IPS-20b (cell line): ENCODE measurements at regions not wholly inside any gene's neighbourhood (a gene's known extent, or its start where the extent isn't known, plus 50 kb on each side); places are given as distances from the start of the nearest gene placed in this dataset.

Experiments used
- H3K27ac ChIP-seq: one replicate; pipeline ENCODE4 v1.5.1; 2013; ENCODE audit warnings: low read length
- H3K27me3 ChIP-seq: 2 replicates; pipeline ENCODE4 v1.6.1; 2013; ENCODE audit warnings: mild to moderate bottlenecking, low read length, inconsistent platforms; ENCODE audit not compliant: insufficient read depth
- H3K36me3 ChIP-seq: 2 replicates; pipeline ENCODE4 v1.6.1; 2013; ENCODE audit warnings: low read depth, mild to moderate bottlenecking, inconsistent platforms, low read length, moderate library complexity; ENCODE audit not compliant: insufficient read depth
- H3K4me1 ChIP-seq: 2 replicates; pipeline ENCODE4 v1.6.1; 2013; ENCODE audit warnings: mild to moderate bottlenecking, control low read depth, inconsistent platforms, low read length, moderate library complexity; ENCODE audit not compliant: insufficient read depth
- H3K4me3 ChIP-seq: 2 replicates; pipeline ENCODE4 v1.5.1; 2013; ENCODE audit warnings: mild to moderate bottlenecking, low read length, inconsistent platforms
- H3K9ac ChIP-seq: 2 replicates; pipeline ENCODE4 v1.6.1; 2013; ENCODE audit warnings: low read depth, mild to moderate bottlenecking, inconsistent platforms, low read length, moderate library complexity
- H3K9me3 ChIP-seq: 2 replicates; pipeline ENCODE4 v1.6.1; 2013; ENCODE audit warnings: mild to moderate bottlenecking, low read depth, low read length, inconsistent platforms; ENCODE audit not compliant: insufficient read depth

DNA sequence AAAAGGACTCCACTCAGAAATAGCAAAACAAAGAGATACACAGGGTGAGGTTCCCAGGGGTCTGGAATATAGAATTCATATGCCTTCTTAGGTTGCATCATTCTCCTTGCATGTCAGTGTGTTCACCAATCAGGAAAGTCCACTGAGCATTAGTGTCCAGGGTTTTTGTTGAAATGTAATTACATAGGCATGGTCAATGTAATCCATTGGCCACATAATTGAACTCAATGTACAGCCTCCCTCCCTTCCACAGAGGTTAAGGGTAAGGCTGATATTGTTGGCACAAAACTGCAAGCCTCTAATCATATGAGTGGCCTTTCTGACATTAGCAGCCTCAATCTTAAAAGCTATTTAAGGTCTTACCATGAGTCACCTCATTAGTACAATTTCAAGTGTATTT, 736.1 kb upstream of the VSTM2A start:
- no peaks in the 10 kb centered on the region for H3K27me3 ChIP-seq
- H3K9me3 ChIP-seq = no peaks in the 10 kb centered on the region
- H3K27ac ChIP-seq = no peak overlapping the region
- no peak overlapping the region for H3K9ac ChIP-seq
- H3K4me1 ChIP-seq = no peaks in the 10 kb centered on the region
- no peak overlapping the region for H3K4me3 ChIP-seq
- no peaks in the 10 kb centered on the region for H3K36me3 ChIP-seq

DNA sequence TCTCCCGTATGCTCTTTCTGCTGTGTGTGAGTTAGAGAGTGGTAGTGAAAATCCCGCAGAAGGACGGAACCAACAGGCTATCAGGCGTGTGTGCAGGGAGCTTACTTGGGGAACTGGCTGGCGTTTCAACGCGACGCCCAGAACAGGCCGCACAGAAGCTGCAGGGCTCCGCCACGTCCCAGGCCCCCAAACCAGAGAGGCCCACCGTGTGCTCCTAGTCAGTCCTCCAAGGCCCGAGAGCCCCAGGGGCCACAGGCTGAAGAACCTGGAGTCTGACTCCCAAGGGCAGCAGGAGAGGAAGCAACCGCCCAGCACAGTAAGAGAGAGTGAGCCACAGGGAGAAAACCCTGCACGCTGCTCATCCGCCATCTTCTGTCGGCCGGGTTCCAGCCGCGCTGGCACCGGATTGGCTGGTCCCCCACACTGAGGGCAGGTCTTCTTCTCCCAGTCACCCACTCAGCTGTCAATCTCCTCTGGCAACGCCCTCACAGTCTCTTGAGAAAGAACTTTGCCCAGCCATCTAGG, 730.6 kb upstream of the VSTM2A start:
- no peak overlapping the region for H3K27ac ChIP-seq
- no peaks in the 10 kb centered on the region for H3K36me3 ChIP-seq
- H3K27me3 ChIP-seq = no peaks in the 10 kb centered on the region
- H3K9ac ChIP-seq = no peak overlapping the region
- H3K9me3 ChIP-seq = no peaks in the 10 kb centered on the region
- H3K4me1 ChIP-seq = no peaks in the 10 kb centered on the region
- no peak overlapping the region for H3K4me3 ChIP-seq

DNA sequence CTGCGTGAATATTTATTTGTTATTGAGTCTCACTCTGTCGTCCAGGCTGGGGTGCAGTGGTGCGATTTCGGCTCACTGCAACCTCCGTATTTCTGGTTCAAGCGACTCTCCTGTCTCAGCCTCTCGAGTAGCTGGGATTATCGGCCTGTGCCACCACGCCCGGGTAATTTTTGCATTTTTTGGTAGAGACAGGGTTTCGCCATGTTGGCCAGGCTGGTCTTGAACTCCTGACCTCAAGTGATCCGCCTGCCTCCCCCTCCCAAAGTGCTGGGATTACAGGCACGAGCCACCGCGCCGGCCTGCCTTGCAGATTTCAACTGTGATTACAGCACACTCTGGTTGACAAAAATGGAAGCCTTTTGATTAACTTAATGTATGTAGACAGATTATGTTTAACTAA, 730.0 kb upstream of the VSTM2A start:
- H3K9ac ChIP-seq = no peak overlapping the region
- no peaks in the 10 kb centered on the region for H3K36me3 ChIP-seq
- no peak overlapping the region for H3K27ac ChIP-seq
- no peaks in the 10 kb centered on the region for H3K4me1 ChIP-seq
- H3K27me3 ChIP-seq = no peaks in the 10 kb centered on the region
- H3K4me3 ChIP-seq = no peak overlapping the region
- no peaks in the 10 kb centered on the region for H3K9me3 ChIP-seq

DNA sequence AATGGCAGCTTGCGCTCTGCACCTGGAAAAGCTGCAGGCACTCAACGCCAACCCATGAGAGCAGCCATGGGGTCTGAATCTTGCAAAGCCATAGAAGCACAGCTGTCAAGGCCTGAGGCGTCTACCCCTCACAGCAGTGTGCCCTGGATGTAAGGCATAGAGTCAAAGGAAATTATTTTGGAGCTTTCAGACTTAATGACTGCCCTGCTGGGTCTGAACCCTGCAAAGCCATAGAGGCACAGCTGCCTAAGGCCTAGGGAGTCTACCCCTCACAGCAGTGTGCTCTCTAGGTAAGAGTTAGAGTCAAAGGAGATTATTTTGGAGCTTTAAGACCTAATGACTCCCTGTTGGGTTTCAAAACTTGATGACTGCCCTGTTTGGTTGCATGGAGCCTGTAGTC, 706.9 kb upstream of the VSTM2A start:
- Histone ChIP-seq H3K4me1 (no peaks in the 10 kb centered on the region), H3K27ac (no peak overlapping the region), H3K27me3 (no peaks in the 10 kb centered on the region), H3K4me3 (no peak overlapping the region), H3K9ac (no peak overlapping the region), H3K9me3 (no peaks in the 10 kb centered on the region), H3K36me3 (no peaks in the 10 kb centered on the region)

DNA sequence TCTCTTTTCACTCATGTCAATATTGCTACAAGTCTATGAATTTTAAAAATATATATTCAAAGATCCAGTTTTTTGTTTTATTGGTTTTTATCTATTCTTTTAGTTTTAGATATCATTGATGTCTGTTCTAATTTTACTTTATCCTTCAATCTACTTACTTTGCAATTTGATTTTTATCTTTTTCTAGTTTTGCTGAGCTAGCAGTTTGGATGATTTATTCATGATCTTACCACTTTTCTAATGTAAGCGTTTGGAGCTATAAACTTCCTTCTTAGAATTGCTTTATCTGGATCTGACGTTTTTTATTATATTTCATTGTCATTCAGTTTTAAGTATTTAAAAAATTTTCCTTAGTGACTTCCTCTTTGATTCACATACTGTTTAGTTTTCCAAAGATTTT, 664.5 kb upstream of the VSTM2A start:
- no peaks in the 10 kb centered on the region for H3K9me3 ChIP-seq
- H3K4me3 ChIP-seq = no peak overlapping the region
- no peaks in the 10 kb centered on the region for H3K36me3 ChIP-seq
- no peaks in the 10 kb centered on the region for H3K27me3 ChIP-seq
- H3K9ac ChIP-seq = no peak overlapping the region
- H3K27ac ChIP-seq = no peak overlapping the region
- H3K4me1 ChIP-seq = no peaks in the 10 kb centered on the region

DNA sequence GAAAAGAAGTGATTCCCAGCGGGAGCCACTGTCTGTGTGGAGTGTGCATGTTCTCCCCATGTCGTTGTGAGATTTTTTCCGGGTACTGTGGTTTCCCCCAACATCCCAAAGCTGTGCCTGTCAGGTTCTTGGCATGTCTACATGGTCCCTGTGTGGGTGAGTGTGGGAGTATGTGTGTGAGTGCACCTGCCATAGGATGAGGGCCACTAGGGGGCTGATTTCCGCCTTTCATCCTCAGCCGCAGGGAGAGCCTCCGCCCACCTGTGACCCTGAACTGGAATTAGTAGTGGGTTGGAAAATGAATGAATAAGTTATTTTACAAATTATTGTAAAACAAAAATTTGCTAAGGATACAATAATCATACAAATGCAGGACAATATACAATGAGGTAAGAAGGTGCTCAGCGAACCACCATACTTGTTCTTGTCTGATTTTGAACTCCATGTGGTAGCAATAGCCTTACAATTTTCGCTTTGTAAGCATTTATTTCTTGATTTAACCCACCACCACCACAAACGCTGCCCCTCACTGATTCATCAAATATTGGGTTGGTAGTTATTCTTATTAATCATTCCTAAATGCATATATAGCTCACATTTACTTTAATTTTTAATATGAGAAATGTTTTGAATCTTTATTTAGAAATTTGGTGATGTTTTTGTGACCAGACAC, 641.2 kb upstream of the VSTM2A start:
- Histone ChIP-seq H3K27ac (no peak overlapping the region), H3K9me3 (no peaks in the 10 kb centered on the region), H3K9ac (no peak overlapping the region), H3K36me3 (no peaks in the 10 kb centered on the region), H3K27me3 (no peaks in the 10 kb centered on the region), H3K4me1 (peaks cover 5% of the 10 kb centered on the region; the same call in 1 of the 2 replicates), H3K4me3 (no peak overlapping the region)

DNA sequence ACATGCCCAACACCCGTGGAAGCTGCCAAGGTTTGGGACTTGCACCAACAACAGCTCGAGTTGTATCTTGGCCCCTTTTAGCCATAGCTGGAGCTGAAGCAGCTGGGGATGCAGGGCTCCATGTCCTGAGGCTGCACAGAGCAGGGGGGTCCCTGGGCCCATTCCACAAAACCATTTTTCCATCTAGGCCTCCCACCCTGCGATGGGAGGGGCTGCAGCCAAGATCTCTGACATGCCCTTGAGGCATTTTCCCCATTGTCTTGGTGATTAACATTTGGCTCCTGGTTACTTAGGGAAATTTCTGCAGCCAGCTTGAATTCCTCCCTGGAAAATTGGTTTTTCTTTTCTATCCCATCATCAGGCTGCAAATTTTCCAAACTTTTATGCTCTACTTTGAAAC, 637.8 kb upstream of the VSTM2A start:
- Histone ChIP-seq H3K4me3 (no peak overlapping the region), H3K4me1 (peaks cover 5% of the 10 kb centered on the region; the same call in 1 of the 2 replicates), H3K9ac (no peak overlapping the region), H3K9me3 (no peaks in the 10 kb centered on the region), H3K36me3 (no peaks in the 10 kb centered on the region), H3K27me3 (no peaks in the 10 kb centered on the region), H3K27ac (no peak overlapping the region)

DNA sequence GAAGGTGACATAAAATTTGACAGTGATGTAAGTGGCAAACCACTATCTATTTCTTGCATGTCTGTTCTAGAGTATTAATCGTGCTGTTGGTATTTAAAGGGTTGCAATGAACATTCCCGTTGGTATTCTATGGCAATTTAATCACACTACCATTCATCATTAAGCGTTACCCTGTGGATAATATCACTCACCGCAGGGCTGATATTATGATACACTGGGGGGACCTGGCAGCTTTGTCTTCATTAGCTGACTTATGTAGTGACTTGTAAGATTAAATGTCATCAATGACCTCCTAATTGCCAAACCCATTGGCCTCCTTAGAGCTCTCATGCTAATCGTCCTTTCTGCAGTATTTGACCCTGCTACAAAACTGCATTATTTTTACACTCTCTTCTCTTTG, 624.5 kb upstream of the VSTM2A start:
- Histone ChIP-seq H3K9ac (no peak overlapping the region), H3K4me3 (no peak overlapping the region), H3K36me3 (no peaks in the 10 kb centered on the region), H3K9me3 (no peaks in the 10 kb centered on the region), H3K27me3 (no peaks in the 10 kb centered on the region), H3K4me1 (no peaks in the 10 kb centered on the region), H3K27ac (no peak overlapping the region)

DNA sequence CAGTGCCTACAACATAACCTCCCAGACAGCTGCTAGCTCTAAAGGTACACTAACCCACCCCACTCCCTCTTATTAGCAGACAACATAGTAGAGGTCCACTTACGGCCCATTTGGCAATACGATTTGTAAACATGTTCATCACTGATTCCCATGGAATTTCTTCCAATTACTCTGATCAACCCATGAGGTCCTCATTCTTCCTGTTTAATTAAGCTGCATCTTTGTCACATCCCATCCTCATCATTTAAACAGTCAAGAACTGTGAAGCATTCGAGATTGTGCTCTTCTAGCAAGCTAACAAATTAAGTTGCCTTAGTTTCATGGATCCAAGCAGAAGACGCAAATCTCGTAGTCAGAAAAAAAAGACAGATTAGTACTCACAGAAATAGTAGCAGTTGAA, 622.2 kb upstream of the VSTM2A start:
- Histone ChIP-seq H3K9ac (no peak overlapping the region), H3K4me3 (no peak overlapping the region), H3K27ac (no peak overlapping the region), H3K4me1 (no peaks in the 10 kb centered on the region), H3K36me3 (no peaks in the 10 kb centered on the region), H3K27me3 (no peaks in the 10 kb centered on the region), H3K9me3 (no peaks in the 10 kb centered on the region)

DNA sequence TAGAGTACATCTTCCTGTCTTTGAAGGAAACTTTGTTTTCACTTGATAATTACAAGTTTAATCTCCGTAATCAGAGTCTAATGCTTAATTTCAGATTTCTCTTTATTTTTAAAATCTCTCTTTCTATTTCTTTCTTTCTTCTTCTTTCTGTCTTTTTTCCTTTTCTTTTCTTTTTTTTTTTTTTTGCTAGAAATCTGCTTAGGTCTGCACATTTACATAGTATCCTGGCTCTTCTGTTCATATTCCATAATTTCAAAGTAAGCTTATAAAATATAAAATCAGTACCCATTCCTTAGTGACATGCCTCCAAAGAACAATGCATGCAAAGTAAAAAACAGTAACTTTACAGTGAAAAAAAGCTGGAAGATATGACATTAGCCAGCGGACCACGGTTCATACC, 601.7 kb upstream of the VSTM2A start:
- Histone ChIP-seq H3K36me3 (no peaks in the 10 kb centered on the region), H3K4me3 (no peak overlapping the region), H3K27ac (no peak overlapping the region)

DNA sequence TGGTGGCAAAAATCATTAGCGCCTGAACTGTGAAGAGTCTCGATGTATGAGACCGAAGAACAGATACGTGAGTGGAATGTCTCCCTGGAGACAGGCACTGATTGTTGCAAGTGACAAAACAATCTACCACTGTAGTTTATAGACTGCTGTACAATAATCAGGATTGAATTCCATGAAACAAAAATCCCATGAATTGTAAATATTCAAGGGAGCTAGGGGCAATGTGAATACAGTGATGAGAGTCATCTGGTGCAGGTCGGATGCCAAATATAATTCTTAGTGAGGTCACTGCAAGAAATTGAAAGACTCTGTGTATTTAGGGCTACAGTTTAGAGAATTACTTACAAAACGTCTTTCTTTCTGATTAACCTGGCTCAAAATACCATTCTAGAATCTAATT, 594.4 kb upstream of the VSTM2A start:
- Histone ChIP-seq H3K36me3 (no peaks in the 10 kb centered on the region), H3K4me3 (no peak overlapping the region), H3K27ac (no peak overlapping the region), H3K27me3 (no peaks in the 10 kb centered on the region), H3K4me1 (no peaks in the 10 kb centered on the region), H3K9ac (no peak overlapping the region), H3K9me3 (no peaks in the 10 kb centered on the region)

More for the DNA sequence above, 601.7 kb upstream of the VSTM2A start:
- Histone ChIP-seq H3K27me3 (no peaks in the 10 kb centered on the region), H3K4me1 (no peaks in the 10 kb centered on the region), H3K9me3 (no peaks in the 10 kb centered on the region), H3K9ac (no peak overlapping the region)

DNA sequence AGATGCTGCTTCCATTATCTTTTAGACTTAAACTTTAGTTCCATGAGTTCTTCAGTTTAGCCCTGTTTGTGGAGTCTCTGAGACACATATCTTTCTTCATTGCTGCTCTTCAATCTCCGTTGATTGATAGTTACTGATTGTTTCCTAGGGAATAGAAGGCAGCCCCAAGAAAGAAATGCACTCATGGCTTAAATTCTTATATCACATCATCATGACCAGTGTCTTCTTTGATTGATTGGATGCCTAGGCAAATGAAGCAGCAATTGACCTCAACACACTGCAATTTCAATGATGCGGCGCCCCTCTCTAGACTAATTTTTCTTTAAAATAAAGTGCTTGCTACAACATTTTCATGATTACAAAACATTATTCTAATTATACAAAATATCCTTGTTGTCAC, 576.5 kb upstream of the VSTM2A start:
- Histone ChIP-seq H3K4me1 (no peaks in the 10 kb centered on the region), H3K36me3 (no peaks in the 10 kb centered on the region), H3K27ac (no peak overlapping the region), H3K27me3 (no peaks in the 10 kb centered on the region), H3K9ac (no peak overlapping the region), H3K9me3 (no peaks in the 10 kb centered on the region), H3K4me3 (no peak overlapping the region)
